ENCODE measurements at regions not wholly inside any gene's neighbourhood (a gene's known extent, or its start where the extent isn't known, plus 50 kb on each side); places are given as distances from the start of the nearest gene placed in this dataset.

- WGBS, 2 experiments (ENCODE audit: extremely low coverage in 2 of 2, insufficient read length in 1 of 2) = no CpG with 5 or more reads among the region's 19 CpGs
Measured at GRCh38 chr9:135344915-135345500, 134.6 kb upstream of the PPP1R26 start.

More at GRCh38 chr9:135344915-135345500, 134.6 kb upstream of the PPP1R26 start:
- Histone ChIP-seq H3K36me3 (ENCODE audit: control insufficient read depth, insufficient read depth, low read length) (no peaks in the 10 kb centered on the region), H3K23ac (ENCODE audit: low read depth, low read length) (no peak overlapping the region), H4K20me1 (ENCODE audit: insufficient read depth, low read length) (no peaks in the 10 kb centered on the region), H2BK120ac (ENCODE audit: low read depth, low read length) (no peak overlapping the region), H3K9ac (ENCODE audit: low read depth, low read length) (no peak overlapping the region), H3K4me2 (ENCODE audit: low read depth, low read length) (no peak overlapping the region), H2AFZ (replicated peaks; ENCODE audit: low read length, poor library complexity) (no peak overlapping the region), H2AK9ac (replicated peaks; ENCODE audit: low read depth, low read length, poor library complexity) (no peak overlapping the region), H3K4me1 (ENCODE audit: control insufficient read depth, insufficient read depth, low read length) (no peaks in the 10 kb centered on the region), H2BK5ac (ENCODE audit: low read depth, low read length, poor library complexity, severe bottlenecking) (no peak overlapping the region), H4K8ac (ENCODE audit: low read depth in 2 of 2, low read length in 2 of 2) (no peak overlapping the region), H4K5ac (ENCODE audit: low read depth, low read length) (no peak overlapping the region), H2AK5ac (ENCODE audit: low read depth, low read length) (no peak overlapping the region), H2BK20ac (ENCODE audit: low read depth, low read length) (no peak overlapping the region), H3K9me1 (ENCODE audit: insufficient read depth, low read length) (no peaks in the 10 kb centered on the region), H3K9me3 (ENCODE audit: control insufficient read depth, insufficient read depth, low read length) (no peaks in the 10 kb centered on the region), H3K27me3 (ENCODE audit: control insufficient read depth, insufficient read depth, low read length) (no peaks in the 10 kb centered on the region; the same call in 1 of the 2 replicates), H3K4me3 (ENCODE audit: insufficient read depth, low read depth, low read length) (no peak overlapping the region), H3K18ac (ENCODE audit: low read depth, low read length) (no peak overlapping the region), H3K79me1 (ENCODE audit: low read depth in 1 of 2, low read length in 2 of 2) (no peaks in the 10 kb centered on the region), H3K14ac (replicated peaks; ENCODE audit: low read depth, low read length) (no peak overlapping the region), H4K91ac (ENCODE audit: insufficient read depth, low read depth, low read length) (no peak overlapping the region), H3K56ac (ENCODE audit: extremely low read depth, insufficient read depth, low read length) (no peak overlapping the region), H3K27ac (ENCODE audit: insufficient read depth, low read length) (no peak overlapping the region), H2BK15ac (ENCODE audit: low read depth, low read length) (no peak overlapping the region), H3K4ac (ENCODE audit: low read depth, low read length) (no peak overlapping the region)
- TF ChIP-seq MAFK (IDR thresholded peaks at IDR 0.05; ENCODE audit: low read depth, low read length) (no peak), CHD1 (IDR thresholded peaks at IDR 0.05; ENCODE audit: low read depth, low read length) (no peak), USF2 (IDR thresholded peaks at IDR 0.05; ENCODE audit: low read depth, low read length) (no peak), CEBPB (IDR thresholded peaks at IDR 0.05; ENCODE audit: low read depth, low read length) (no peak), RCOR1 (IDR thresholded peaks at IDR 0.05; ENCODE audit: insufficient replicate concordance, low read length) (no peak), MXI1 (IDR thresholded peaks at IDR 0.05; ENCODE audit: borderline replicate concordance, low read depth, low read length) (no peak), BHLHE40 (IDR thresholded peaks at IDR 0.05; ENCODE audit: low read depth, low read length) (no peak), FOS (IDR thresholded peaks at IDR 0.05; ENCODE audit: low read depth, low read length) (no peak), SMC3 (IDR thresholded peaks at IDR 0.05; ENCODE audit: low read depth, low read length) (no peak), RAD21 (IDR thresholded peaks at IDR 0.05; ENCODE audit: low read length) (no peak), POLR2A (IDR thresholded peaks at IDR 0.05; ENCODE audit: low read depth, low read length) (no peak), MAZ (IDR thresholded peaks at IDR 0.05; ENCODE audit: borderline replicate concordance, low read depth, low read length) (no peak), RFX5 (IDR thresholded peaks at IDR 0.05; ENCODE audit: low read depth, low read length) (no peak)
- TF ChIP-seq, protein P1, sequence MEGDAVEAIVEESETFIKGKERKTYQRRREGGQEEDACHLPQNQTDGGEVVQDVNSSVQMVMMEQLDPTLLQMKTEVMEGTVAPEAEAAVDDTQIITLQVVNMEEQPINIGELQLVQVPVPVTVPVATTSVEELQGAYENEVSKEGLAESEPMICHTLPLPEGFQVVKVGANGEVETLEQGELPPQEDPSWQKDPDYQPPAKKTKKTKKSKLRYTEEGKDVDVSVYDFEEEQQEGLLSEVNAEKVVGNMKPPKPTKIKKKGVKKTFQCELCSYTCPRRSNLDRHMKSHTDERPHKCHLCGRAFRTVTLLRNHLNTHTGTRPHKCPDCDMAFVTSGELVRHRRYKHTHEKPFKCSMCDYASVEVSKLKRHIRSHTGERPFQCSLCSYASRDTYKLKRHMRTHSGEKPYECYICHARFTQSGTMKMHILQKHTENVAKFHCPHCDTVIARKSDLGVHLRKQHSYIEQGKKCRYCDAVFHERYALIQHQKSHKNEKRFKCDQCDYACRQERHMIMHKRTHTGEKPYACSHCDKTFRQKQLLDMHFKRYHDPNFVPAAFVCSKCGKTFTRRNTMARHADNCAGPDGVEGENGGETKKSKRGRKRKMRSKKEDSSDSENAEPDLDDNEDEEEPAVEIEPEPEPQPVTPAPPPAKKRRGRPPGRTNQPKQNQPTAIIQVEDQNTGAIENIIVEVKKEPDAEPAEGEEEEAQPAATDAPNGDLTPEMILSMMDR (conservative IDR thresholded peaks at IDR 0.05; ENCODE audit: low read depth, low read length) = no peak
- TF ChIP-seq, protein P2, sequence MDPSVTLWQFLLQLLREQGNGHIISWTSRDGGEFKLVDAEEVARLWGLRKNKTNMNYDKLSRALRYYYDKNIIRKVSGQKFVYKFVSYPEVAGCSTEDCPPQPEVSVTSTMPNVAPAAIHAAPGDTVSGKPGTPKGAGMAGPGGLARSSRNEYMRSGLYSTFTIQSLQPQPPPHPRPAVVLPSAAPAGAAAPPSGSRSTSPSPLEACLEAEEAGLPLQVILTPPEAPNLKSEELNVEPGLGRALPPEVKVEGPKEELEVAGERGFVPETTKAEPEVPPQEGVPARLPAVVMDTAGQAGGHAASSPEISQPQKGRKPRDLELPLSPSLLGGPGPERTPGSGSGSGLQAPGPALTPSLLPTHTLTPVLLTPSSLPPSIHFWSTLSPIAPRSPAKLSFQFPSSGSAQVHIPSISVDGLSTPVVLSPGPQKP (IDR thresholded peaks at IDR 0.05; ENCODE audit: borderline replicate concordance, low read depth, low read length) = no peak
- dilution Hi-C loops (cut with HindIII; ENCODE audit: low sequenced_read_pairs, unreplicated experiment) = no loop called here
- intact Hi-C loops (cut with micrococcal nuclease) = no loop called here
- ATAC-seq (ENCODE audit: low read depth) = no peak
- no peak for DNase-seq
- in situ Hi-C loops (cut with MboI; ENCODE audit: low sequenced_read_pairs) = no loop called here
- POLR2A ChIA-PET (ENCODE audit: unreplicated experiment) = no interaction called here
- BruUV-seq (replicated peaks) = no TSS peak
- CTCF ChIA-PET = interaction anchor here (0.5 kb wide), 1 partner anchor 132 kb away, joined by 3 read pairs; no protein-coding TSS in a partner anchor

All from IMR-90 (cell line).